HG02571 (cell line): ENCODE measurements at regions not wholly inside any gene's neighbourhood (a gene's known extent, or its start where the extent isn't known, plus 50 kb on each side); places are given as distances from the start of the nearest gene placed in this dataset.

Source experiments
- ATAC-seq: cut with Tn5 transposase; IDR thresholded peaks from one replicate; pipeline ENCODE4 v1.9.1; 2021; ENCODE audit warnings: mild to moderate bottlenecking, moderate library complexity; ENCODE audit not compliant: unreplicated experiment

- ATAC-seq: no peak
Measured at GRCh38 chr7:155360495-155361345, 63.0 kb downstream of the INSIG1 start.

GRCh38 chr7:155361346-155361680 is 63.6 kb downstream of the INSIG1 start:
- no peak for ATAC-seq

GRCh38 chr7:155361947-155362346 is 64.3 kb downstream of the INSIG1 start:
- no peak for ATAC-seq

- ATAC-seq: no peak
Measured at GRCh38 chr7:155362380-155363145, 64.9 kb downstream of the INSIG1 start.

- ATAC-seq: no peak
Measured at GRCh38 chr7:155363146-155363539, 65.5 kb downstream of the INSIG1 start.

GRCh38 chr7:155363852-155364600 is 66.3 kb downstream of the INSIG1 start:
- no peak for ATAC-seq

GRCh38 chr7:155365146-155365874 is 67.6 kb downstream of the INSIG1 start:
- ATAC-seq: no peak

GRCh38 chr7:155368894-155369600 is 71.4 kb downstream of the INSIG1 start:
- no peak for ATAC-seq

GRCh38 chr7:155369766-155370165 is 72.1 kb downstream of the INSIG1 start:
- no peak for ATAC-seq

- no peak for ATAC-seq
Measured at GRCh38 chr7:155371331-155371883, 73.7 kb downstream of the INSIG1 start.

GRCh38 chr7:155371884-155372781 is 74.5 kb downstream of the INSIG1 start:
- no peak for ATAC-seq

- no peak for ATAC-seq
Measured at GRCh38 chr7:155372782-155373358, 75.2 kb downstream of the INSIG1 start.

GRCh38 chr7:155373359-155374273 is 75.9 kb downstream of the INSIG1 start:
- ATAC-seq: no peak

- no peak for ATAC-seq
Measured at GRCh38 chr7:155374276-155375252, 76.9 kb downstream of the INSIG1 start.

- no peak for ATAC-seq
Measured at GRCh38 chr7:155375337-155376277, 77.9 kb downstream of the INSIG1 start.
